ENCODE measurements at regions not wholly inside any gene's neighbourhood (a gene's known extent, or its start where the extent isn't known, plus 50 kb on each side); places are given as distances from the start of the nearest gene placed in this dataset.

DNA sequence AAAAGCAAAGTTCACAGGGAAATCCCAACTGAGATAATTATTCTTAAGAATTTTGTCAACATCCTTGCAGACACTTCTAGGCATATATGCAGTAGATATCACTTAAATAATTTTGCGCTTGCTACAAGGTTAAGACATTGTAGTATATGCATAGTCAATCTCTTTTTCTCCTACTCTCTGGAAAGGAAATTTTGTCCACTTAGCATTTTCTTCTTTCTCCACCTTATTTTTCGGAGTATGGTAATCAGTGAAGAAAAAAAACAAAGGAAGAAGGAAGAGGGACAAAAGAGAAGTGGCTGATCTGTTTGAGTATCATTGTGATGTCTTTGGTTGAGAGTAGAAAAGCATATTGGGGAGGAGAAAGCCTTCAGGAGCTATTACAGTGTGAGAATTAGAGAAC lies 104.6 kb downstream of the LACC1 start:
- TF ChIP-seq GATA3 (IDR thresholded peaks at IDR 0.05; ENCODE audit: low read depth, low read length) (no peak), GATA2 (IDR thresholded peaks at IDR 0.05; ENCODE audit: low read depth, low read length) (no peak)

DNA sequence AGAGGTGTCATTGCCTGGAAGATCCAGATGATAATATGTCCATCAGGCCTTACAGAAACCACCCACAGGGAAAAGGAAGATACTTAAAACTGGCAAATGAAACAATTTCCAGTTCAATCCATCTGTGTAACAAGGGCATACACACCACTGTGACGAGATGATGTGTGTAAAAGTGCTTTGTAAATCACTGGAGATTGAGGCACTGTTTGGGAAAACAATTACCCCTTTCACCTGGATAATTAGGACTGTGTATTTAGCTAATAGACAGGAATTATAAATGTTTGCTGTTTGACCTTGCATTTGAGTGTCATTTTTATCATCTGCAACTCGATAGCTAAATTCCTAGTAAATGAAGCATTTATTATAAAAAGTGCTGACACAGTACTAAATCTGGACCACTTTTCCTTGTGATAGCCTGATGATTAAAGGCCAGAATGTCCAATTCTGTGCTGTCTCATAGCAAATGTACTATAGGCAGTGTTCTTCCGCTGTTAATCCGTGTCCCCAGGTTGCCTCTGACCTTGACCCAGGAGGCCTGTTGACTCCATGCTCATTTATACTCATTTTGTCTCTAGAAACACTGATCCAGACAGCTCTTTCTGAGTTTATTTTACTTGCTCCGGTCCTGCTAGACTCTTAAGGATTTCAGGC lies 105.8 kb downstream of the LACC1 start:
- TF ChIP-seq GATA3 (IDR thresholded peaks at IDR 0.05; ENCODE audit: low read depth, low read length) = no peak
- TF ChIP-seq GATA2 (IDR thresholded peaks at IDR 0.05; ENCODE audit: low read depth, low read length) = no peak

DNA sequence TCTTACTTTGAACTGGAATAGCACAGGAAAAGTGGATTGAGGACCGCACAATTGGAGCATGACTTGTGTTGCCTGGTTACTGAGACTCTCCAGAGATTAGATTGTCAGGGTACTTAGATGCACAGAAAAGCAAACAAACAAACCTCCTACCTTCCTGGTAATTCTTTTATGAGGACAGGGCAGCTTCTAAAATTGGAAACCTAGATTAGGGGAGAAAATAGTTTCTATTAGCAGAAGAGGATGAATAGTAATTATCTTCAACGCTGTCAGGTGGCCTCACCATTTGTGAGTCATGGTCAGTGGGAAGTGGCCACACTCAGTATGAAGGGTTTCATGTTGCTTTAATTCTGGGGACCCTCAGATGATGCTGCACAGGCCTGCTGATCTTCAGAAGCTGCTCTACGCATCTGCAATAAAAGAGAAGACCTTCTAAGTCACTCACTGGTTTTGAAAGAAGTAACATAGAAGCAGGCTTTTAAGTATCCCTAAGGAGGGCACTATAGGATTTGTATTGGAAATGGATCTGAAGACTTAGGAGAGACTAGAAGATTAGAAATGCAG lies 106.8 kb downstream of the LACC1 start:
- TF ChIP-seq GATA3 (IDR thresholded peaks at IDR 0.05; ENCODE audit: low read depth, low read length) (no peak), GATA2 (IDR thresholded peaks at IDR 0.05; ENCODE audit: low read depth, low read length) (no peak)

DNA sequence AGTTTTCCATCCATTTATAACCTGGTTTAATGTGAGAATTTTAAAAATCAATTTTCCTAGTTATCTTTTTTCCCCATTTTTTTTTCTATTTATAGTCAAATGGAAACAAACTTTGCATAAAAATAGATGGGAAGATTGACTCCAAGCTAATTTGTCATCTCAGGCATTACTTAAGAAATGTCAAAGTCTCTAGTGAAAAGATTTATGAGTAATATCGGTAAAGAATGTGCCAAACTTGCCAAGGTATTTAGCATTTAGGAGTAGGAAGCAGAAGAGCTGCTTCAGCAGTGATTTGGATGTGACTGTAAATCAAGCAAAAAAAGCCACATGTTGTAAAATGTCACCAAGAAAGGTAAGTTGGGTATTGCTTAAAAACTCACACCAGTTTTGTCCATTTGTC lies 108.6 kb downstream of the LACC1 start:
- TF ChIP-seq GATA2 (IDR thresholded peaks at IDR 0.05; ENCODE audit: low read depth, low read length) = no peak
- no peak for TF ChIP-seq GATA3 (IDR thresholded peaks at IDR 0.05; ENCODE audit: low read depth, low read length)

DNA sequence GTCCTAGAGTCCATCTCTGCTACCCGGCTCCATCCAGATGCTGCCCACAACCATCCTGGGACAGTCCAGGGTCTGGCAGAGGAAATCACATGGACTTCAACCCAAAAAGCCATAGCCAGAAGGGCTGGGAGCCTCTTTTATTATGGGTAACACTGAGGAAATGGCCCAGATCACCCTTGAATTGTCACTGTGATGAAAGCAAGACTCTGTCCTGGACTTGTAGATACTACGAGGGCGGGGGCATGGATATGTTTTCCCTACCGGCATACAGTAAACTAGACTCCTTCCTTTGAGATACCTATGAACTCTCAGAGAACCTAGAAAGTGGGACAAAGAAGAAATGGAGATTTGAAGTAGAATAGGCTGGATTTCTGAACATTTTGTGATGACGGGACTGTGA lies 110.3 kb downstream of the LACC1 start:
- TF ChIP-seq GATA3 (IDR thresholded peaks at IDR 0.05; ENCODE audit: low read depth, low read length) (no peak), GATA2 (IDR thresholded peaks at IDR 0.05; ENCODE audit: low read depth, low read length) (no peak)

DNA sequence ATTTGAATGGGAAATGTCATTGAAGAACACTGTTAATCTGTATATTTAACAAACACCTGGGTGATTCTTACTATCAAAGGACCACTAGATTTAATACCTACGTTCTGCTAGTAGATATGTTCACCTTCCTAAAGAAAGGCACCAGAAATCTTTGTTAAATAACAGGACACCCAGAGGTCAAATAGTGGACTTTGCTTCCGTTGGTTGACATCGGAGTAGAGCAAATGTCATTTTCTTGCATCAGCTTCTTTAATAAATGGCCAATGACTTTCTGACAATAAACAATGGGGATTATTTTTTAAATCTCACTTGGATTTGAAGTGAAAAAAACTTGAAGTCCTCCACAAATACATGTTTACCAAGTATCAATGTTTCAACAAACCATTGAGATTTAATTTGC lies 111.1 kb downstream of the LACC1 start:
- TF ChIP-seq GATA3 (IDR thresholded peaks at IDR 0.05; ENCODE audit: low read depth, low read length) (no peak), GATA2 (IDR thresholded peaks at IDR 0.05; ENCODE audit: low read depth, low read length) (no peak)

DNA sequence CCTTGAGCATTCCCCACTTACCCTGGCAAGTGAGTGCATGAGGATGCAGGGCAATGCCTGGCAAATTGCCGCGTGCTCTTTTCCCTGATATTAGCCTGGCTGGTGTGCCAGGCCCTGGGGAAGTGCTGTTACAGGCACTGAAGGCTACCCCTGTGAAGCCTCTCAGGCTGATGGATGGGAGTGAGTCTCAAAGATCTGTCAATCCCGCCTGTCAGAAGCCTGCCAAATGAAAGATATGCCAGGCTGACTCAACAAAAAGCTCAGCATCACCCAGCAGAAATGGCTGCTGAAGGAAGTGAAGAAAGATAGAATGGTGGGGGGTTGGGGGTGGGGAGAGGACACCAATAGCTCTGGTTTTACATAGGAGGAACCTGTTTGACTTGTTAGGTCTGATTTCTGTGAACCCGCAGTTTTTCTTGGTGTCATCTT lies 112.1 kb downstream of the LACC1 start:
- no peak for TF ChIP-seq GATA3 (IDR thresholded peaks at IDR 0.05; ENCODE audit: low read depth, low read length)
- TF ChIP-seq GATA2 (IDR thresholded peaks at IDR 0.05; ENCODE audit: low read depth, low read length) = no peak

DNA sequence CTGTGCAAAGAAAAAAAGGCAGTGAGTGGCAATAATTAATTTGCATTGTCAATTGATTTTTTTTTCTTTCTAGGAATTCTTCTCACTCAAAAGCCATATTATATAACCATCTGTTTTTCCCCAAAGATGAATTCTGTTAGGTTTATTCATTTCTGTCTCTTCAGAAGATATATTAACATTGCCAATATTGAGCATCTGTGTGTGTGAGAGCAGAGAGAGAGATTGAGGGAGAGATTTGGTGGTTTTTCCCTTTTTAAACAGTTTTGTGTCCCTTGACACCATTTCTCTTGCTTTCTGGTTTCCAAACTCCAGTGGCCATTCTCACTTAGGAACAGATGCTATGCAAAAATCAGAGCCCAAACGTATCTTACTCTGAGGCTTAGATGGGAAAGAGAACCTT lies 112.5 kb downstream of the LACC1 start:
- no peak for TF ChIP-seq GATA3 (IDR thresholded peaks at IDR 0.05; ENCODE audit: low read depth, low read length)
- TF ChIP-seq GATA2 (IDR thresholded peaks at IDR 0.05; ENCODE audit: low read depth, low read length) = no peak

DNA sequence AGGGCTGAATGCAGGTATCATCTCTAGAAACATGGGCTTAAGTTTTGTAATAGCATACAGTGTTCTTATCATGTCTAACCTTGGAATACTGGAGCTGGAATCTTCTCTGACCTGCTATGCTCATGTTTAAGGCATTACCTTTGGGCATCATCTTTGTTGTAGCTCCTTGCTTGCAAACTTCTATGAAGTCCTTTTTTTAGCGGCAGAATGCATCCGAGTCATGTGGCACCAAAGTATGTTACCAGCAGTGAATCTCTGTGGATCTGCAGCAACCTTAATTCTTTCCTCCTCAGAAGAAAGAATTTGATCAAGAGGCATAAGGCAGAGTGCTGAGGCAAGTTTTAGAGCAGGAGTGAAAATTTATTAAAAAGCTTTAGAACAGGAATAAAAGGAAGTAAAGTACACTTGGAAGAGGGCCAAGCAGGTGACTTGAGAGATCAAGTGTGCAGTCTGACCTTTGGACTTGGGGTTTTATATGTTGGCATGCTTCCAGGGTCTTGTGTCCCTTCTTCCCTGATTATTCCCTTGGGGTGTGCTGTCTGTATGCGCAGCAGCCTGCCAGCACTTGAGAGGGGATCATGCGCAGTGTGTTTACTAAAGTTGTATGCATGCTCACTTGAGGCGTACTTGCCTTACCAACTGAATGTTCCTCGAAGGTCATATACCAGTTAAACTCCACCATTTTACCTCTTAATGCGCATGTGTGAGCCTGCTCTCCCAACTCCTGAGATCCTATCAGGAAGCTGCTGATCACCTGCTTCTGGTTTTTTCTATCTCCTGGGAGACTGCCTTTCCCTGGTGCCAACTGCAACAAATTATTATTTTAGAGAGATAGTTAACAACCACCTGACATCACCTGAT lies 115.5 kb downstream of the LACC1 start:
- TF ChIP-seq GATA2 (IDR thresholded peaks at IDR 0.05; ENCODE audit: low read depth, low read length) (no peak), GATA3 (IDR thresholded peaks at IDR 0.05; ENCODE audit: low read depth, low read length) (no peak)

DNA sequence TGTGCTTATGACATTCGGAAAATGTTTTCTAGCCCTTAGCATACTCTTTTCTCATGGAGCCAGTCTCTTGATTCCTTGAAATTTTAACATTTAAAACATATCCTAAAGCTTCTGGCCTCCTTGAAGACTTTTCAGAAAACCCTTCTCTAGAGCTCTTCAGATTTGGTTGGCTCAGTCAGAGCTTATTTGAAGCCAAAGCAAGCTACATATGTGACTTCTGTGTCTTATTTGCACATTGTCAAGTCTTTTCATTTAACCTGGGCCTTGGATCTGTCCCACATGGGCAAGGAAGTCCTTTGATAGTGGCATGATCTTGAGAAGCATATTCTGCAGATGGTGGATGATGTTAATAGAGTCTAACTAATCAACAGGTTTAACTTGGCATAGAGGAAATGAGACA lies 116.5 kb downstream of the LACC1 start:
- TF ChIP-seq GATA3 (IDR thresholded peaks at IDR 0.05; ENCODE audit: low read depth, low read length) = no peak
- TF ChIP-seq GATA2 (IDR thresholded peaks at IDR 0.05; ENCODE audit: low read depth, low read length) = no peak

DNA sequence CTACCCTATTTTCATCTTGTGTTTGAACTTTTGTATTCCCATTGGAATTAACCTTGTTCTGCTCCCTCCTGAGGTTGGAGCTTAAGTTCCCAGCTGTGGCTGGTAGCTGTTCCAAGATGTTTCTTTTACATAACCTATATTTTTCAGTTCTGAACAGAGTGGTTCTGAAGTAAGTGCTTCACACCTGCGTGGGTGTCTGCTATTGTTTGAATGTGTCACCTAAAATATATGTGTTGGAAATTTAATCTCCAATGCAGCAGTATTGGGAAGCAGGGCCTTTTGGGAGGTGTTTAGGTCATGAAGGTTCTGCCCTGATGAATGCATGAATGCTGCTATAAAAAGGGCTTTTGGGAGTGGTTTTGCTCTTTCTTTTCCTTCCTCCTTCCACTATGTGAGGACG lies 123.8 kb downstream of the LACC1 start:
- TF ChIP-seq GATA3 (IDR thresholded peaks at IDR 0.05; ENCODE audit: low read depth, low read length) (no peak), GATA2 (IDR thresholded peaks at IDR 0.05; ENCODE audit: low read depth, low read length) (no peak)

DNA sequence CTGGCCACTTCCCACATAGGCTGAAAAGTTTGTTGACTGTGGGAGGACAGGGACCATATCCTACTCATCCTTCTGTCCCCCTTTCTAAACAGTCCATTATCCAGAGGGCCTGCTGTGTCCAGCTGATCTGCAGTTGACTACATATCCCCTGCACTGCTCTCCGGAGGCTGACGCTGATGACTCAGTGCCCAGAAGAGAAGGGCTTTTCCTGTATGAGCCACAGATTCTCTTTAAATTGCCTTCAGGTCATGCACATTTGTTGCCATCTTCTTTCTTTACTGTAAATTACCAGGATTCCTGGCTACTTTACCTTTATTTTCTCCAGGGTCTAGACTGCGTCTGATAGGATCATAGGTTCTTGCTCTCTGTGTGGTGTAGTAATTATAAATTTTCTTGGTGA lies 125.2 kb downstream of the LACC1 start:
- no peak for TF ChIP-seq GATA2 (IDR thresholded peaks at IDR 0.05; ENCODE audit: low read depth, low read length)
- no peak for TF ChIP-seq GATA3 (IDR thresholded peaks at IDR 0.05; ENCODE audit: low read depth, low read length)

DNA sequence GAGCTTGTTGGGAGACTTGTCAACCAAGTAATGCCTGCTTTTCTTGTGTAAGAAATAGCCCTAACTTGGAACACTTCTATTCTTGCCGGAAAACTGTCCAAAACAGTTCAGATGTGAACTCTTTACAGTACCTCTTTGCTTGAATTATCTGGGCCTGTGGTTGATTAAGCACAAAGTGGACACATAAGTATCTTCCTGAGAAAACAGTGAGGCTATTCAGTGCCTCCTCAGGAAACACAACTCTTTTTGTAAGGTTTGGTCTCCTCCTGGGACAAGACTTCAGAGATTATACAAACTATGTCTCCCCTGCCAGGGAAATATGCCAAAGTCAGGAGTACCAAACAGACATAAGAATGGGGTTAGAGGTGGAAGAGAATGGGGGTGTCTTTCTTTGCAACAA lies 127.7 kb downstream of the LACC1 start:
- TF ChIP-seq GATA3 (IDR thresholded peaks at IDR 0.05; ENCODE audit: low read depth, low read length) (no peak), GATA2 (IDR thresholded peaks at IDR 0.05; ENCODE audit: low read depth, low read length) (no peak)

DNA sequence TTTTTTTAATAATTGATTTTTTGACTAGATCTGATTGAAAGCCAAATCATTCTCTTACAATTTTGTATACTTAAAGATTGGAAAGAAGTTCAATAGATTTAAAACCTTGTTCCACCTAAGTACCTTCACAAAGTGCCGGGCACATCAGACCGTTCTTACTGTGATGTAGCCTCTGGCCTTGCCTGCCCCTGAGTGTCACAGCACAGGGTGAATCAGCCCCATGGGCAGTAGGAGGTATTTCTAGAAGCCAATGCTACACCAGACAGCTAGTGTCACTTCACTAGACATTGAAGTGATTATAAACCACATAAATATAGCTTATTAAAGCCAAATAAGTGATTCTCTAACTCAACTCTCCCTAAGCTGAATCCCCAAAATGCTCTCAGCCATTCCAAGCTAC lies 131.3 kb downstream of the LACC1 start:
- no peak for TF ChIP-seq GATA2 (IDR thresholded peaks at IDR 0.05; ENCODE audit: low read depth, low read length)
- no peak for TF ChIP-seq GATA3 (IDR thresholded peaks at IDR 0.05; ENCODE audit: low read depth, low read length)
